Stimulated activated CD8-positive, alpha-beta memory T cell treated with anti-CD3 and anti-CD28 coated beads, Interleukin-15, amount 100 ng/mL, for 1 hour (primary cell): ENCODE measurements at regions not wholly inside any gene's neighbourhood (a gene's known extent, or its start where the extent isn't known, plus 50 kb on each side); places are given as distances from the start of the nearest gene placed in this dataset.

Experiments
- DNase-seq: peaks from one replicate; pipeline ENCODE4 v3.0.0-alpha.2; 2020; ENCODE audit warnings: low read depth

DNA sequence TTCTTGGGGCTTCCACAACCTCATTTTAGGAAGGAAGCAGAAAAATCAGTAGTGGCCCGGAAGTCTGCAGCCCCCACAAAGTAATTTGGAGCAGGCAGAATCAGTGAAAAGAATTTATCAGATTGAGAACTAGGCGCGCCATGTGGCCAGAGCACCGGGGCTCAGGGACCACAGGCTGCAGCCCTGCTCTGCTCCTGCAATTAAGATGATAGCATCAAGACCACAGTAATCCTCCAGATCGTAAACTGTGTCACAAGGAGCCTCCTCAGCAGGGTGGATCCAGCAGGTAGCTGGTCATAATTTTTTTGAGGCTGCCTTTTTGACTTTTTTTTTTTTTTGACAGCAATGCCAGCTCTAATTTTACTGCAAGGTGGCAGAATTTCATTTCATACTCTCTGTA is 209.0 kb upstream of the ZMIZ1 start:
- no peak for DNase-seq

DNA sequence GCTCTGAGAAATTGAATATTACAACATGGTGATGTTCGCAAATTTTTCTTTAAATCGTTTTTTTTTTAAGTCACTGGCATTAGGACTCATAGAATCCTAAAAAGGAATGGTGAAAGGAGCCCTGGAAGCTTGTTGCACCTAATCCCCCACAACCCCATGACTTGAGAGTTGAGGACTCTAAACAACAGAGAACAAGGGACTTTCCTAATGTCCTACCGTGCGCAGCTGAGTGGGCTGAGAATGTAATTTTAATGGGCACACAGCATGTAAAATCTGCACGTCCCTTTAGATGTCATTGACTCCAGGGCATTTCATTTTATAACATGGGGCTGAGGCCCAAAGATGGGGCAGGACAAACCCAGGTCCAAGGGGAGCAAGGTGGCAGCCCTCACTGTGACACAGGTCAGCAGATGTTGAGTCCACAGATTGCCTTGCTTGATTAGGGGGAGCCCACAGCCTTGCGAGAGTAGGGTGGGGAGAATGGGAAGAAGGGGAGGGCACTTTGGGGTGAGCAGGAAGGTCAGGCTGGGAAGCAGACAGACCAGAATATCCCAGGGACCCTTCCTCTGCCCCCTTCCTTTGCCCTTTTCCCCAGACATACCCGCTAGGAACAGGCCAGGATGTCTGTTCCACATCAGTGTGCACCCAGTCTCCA is 208.4 kb upstream of the ZMIZ1 start:
- DNase-seq = no peak

DNA sequence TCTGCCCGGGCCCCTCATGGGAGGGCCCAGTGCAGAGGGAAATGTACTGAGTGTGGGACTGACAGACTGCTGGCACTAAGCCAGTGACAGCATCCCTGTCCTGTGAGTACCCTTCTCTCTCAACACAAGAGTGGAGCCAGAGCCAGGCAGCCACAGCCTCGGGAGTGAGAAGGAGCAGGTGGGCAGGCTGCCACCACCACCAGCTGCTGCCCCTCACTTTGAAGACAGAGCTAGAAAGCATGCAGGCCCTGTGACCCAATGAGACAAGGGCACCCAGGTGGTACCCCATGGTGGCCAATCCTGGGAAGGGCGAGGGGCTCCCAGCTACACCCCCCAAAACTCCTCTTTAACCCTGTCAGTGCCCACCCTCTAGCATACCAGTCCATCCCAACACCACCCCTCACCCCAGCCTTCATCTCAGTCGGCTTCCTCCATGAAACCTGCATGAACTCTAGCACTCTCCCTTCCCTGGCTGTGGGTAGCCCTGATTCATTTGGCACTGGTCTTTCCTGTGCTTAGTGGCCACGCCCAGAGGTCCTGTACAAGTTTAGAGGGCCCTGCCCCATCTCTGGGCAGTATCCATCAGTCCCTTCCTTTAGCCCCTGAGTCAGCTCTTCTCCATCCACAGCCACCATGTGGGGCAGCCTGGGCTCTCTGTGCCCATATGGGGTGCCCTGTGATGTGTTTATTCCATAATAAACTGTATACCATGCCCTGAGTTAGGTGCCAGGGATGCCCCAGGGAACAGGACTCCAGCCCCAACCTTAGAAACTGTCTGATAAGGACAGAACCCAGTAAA is 207.0 kb upstream of the ZMIZ1 start:
- no peak for DNase-seq

DNA sequence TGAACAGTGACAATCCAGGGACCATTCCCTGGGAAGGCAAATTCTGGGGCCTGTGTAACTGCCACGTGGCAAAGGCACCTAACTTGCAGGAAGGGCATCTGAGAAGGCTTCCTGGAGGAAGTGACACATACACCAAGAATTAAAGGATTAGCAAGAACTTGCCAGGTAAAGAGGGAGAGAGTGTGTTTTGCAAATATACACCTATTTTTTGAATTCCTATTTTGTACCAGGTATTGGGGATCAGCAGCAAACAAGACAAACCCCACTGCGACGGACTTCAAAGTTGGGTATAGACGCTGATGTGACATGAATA is 206.5 kb upstream of the ZMIZ1 start:
- DNase-seq = no peak

DNA sequence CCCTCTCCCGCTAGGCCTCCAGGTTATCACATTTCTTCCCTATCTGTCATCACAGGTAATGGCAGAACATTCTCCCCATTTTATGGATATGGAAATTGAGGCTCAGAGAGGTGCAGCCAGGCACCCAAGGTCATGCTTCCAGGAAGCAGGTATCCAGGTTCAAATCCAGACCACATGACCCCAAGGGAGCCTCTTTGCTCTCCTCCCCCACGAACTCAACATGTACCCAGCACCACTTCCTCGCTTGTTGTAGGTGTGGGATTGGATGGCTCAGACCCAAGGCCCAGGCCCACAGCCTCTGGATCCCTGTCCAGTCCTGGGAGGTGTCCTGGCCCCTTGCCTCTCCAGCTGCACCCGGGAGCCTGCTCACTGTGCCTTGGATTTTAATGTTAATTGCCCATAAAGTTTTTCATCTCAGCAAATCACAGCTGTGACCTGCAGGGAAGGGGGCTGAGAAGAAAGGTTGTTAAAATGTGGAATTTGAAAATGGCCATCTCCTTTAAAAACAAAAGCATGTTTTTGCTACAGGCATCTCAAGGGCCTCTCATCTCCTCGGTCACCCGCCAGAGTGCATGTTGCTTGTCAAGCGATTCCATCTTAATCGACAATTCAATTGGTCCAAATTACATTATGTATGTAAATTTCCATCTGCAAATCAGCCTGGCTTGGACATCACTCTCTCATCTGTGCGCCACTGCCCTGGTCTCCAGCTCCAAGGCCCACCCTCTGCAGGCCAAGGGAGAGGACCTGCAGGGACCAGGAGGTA is 205.4 kb upstream of the ZMIZ1 start:
- no peak for DNase-seq

DNA sequence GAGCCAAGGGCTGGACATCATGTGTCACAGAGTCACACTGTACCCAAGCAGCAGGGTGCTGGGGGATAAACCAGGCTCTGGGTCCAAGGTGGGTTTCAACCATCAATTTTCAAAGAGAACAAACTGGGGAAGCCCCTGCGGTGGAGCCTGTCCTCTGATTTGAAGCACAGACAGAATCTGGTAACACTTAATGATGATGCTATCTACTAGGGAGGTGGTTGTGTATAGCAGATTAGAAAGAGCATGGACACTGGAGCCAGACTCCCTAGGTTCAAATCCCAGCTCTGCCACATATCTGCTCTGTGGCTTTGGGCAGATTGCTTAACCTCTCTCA is 204.9 kb upstream of the ZMIZ1 start:
- no peak for DNase-seq

DNA sequence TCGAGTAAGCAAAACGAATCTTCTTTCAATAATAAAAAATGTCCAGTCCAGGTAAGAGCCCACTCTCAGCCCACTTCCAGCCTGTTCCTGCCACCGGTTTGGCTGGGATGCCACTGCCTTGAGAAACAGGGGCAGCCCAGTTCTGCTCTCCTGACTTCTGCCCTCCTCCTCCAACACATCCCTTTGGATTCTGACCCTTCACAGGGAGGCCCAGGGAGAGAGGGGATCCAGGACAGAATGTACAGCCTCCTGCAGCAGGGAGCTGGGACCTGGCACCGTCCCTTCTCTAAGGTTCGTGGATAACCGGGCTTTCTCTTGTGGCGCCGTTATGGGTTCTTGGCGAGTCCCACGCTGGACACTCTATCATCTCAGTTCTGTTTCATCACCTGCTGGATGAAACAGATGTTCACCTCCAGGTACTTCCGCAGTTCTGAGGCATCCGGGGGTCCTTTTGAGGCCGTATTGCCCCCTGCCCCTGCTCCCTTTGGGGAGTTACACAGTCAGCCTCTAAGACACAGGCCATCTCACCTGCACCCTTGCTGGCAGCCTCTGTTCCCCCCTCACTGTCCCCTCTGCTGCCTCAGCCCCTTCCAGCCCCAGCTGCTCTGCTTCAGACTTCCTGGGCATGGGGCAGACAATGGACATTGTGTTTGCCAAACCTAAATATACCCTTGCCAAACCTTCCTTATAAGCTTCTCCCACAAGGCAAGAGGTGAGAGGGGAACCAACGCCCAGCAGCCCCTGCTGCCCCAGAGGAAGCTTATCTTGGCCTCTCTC is 203.8 kb upstream of the ZMIZ1 start:
- no peak for DNase-seq

DNA sequence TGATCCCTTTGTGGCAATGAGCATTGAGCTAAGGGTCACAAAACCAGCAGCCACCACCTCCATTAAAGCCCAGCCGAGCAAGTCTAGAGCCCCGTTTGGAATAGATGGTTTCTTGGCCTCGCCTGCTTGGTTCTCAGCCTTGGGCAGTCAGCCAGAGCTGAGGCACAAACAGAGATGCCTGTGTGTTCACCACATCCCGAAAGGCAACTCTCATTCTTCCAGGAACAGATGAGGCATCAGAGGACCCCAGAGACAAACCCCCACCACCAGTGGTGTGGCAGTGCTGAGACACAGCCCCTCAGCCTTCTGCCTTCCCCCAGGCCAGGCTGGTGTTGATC is 203.3 kb upstream of the ZMIZ1 start:
- DNase-seq = no peak

DNA sequence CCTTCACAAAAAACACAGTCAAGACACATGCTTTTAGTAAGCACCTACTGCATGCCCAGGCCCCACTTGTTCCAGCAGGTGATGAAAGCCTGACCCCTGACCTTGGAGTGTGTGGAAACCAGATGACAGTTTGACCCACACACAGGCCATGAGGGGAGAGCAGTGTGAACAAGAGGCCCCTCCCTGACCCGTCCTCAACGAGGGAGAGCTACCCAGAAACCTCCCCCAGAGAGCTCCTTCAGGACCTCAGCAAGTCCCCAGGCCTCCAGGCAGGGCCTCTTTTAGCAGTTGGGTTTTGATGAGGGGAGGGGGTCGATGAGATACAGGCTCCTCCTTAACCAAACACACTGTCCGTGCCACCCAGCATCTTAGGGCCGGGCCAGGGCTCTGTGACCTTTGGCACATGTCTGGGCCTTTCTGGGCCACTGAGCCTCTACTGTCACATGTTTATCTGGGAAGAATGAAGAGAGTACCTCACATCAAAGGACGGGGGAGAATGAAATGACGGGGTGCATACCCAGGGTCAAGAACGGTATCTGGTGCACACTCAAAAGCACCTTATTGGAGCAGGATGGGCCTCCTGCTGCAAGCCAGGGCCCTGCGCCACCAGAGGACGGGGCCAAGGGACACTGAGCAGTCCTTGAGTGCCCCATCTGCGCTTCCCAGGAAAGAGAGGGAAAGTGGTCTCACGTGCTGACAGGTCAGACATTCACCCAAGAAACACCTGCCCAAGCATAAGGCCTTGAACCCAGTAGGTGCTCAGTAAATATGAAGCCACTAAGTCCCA is 202.6 kb upstream of the ZMIZ1 start:
- no peak for DNase-seq

DNA sequence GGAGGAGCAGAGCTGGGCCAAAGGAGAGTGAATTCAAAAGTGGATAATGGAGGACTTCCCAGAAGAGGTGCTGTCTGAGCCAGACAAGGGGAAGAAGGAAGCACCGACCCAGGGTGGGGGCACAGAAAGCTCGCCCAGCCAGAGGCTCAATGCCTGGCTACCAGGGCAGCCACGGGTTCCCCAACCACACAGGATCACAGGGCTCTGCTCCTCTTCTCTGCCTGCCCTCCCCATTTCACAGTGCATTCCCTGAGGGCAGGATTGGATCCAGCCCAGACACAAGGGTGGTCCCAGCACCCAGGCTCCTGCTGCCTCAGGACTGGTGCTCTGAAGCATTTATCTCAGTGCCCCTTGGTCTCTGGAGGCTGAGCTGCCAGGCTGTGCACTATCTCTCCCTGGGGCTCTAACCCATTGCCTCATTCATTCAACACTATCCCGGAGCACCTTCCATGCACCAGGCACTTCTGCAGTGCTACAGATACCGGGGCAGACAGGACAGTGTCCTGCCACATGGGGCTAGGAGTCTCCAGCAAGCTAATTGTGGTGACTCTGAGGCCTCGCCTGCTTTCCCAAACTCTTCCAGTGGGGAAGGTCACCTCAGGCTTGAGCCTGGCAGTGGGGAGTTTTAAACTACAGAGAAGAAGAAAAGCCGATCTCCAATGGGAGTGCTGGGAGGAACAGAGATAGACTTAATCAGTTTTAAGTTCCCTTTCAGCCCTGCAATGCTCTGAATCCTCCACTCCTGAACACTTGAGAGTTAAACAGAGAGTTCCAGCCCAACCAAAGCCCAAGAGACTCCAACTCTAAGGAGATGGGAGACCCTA is 201.8 kb upstream of the ZMIZ1 start:
- DNase-seq = no peak

DNA sequence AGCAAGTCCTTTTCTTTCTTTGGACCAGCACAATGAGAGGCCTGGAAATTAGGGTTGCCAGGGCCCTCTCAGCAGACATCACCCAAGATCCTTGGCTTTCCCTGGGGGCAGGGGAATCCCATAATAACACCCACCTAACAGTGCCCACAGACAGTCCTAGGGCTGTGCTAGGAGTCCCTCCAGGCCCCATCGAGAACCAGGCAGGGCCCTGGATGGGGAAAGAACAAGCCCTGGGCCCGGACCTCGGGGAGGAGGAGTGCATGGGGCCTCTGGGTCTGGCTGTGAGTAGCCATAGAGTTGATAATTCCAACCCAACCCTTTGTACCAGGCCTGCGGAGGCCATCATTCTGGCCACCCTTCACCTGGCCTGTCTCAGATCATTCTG is 201.2 kb upstream of the ZMIZ1 start:
- DNase-seq = no peak

DNA sequence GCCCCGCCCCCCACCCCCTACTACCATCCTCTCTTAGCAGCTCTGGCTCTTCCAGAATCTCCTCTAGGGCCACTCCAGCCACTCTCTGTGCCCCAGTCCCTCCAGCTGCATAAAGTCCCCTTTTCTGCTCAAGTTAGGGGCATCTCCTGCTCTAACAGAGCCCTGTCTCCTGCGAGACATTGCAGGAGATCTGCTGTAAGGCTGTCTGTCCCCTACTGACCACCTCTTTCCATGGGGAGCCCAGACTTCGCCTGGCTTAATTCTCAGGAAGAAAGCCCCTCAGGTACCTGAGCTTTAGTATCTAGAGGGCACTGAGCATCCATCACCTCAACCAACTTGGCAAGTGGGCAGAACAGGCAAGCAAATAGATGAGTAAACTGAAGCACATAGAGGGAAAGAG is 200.7 kb upstream of the ZMIZ1 start:
- DNase-seq = no peak

DNA sequence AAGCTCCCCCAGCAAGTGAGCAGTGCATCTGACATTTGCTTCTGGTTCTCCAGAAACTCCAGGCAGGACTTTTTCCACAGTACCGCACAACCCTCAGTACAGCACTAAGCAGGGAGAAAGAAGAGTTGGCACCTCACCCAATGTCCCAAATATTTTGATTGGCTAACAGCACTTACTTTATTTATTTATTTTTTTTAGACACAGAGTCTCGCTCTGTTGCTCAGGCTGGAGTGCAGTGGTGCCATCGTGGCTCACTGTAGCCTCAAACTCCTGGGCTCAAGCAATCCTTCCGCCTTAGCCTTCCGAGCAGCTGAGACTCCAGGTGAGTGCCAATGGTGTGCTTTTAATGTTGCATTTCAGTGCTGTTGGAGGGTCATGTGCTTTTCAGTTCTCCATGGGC is 200.3 kb upstream of the ZMIZ1 start:
- DNase-seq = no peak

DNA sequence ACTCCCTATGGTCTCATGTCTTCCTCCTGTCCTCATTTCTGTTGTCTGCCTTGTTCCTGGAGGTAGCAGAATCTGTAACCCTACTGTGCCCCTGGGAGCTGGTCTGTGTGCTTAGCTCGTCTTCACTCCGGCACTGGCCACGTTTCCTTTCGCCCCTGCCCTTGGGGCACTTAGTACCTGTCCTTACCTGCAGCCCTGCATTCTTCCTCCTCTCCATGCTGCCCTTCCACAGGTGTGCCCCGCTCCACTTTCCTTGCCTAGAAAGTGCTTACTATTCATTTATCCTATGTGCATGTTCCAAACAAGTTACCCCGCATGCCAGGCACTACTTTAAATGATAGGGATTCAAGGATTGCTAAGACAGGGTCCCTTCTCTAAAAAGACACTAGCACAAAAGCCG is 199.9 kb upstream of the ZMIZ1 start:
- DNase-seq = no peak

DNA sequence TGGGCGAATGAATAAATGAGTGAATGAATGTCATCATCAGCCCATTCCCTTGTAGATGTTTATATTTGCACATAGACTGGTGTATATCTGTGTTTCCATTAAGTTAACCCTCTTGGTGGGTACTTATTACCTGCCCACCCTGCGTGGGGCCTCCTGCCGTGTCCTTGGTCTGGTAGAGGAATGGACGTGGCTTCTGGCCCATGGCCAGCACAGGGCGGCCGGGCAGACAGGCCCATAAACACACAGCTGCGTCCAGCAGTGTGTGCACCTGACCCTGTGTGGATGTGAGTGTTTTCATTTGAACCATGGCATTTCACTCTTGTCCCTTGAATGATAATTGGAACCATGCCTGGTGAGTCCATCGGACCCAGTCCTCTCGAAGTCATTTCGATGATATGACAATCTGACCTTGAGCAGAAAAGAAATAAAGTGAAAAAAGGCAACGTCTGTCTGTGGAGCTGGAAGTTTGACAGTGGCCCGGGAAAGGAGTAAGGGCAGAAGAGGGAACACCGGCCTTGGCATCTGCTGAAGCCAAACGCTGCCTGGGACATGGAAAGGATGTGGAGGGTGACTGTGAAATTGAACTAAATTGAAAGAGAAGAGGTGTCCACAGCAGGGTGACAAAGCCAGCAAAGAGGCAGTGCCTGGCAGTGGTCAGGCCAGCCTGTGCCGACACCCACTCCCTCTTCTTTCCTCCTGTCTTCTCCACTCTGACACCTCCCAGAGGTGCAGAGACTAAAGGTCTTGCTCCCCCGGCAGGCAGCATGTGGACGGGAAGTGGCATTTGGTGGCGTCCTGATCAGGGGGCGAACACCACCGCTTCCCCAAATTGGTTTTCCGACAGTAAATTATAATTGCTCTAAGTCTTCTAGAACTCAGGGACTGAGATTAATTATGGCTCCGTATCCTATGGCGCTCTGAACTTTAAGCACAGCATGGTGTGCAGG is 199.0 kb upstream of the ZMIZ1 start:
- DNase-seq = no peak

DNA sequence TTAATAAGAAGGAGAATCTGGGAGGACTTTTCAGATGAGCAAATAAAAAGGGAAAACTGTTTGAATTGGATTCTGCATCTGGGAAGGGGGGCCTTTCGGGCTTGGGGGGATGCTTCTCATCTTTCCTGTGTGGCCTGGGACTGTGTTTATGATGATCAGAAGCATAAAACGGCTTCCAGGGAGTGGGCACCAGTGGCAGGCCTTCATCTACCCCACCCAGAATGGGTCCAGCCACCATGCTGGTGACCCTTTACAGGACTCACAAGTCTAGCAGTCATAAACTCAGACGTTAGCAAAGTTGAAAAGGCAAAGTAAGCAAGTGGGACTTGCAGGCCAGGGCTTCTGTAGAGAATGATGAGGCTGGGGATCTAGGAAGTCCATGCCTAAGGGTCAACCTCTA is 198.3 kb upstream of the ZMIZ1 start:
- no peak for DNase-seq

DNA sequence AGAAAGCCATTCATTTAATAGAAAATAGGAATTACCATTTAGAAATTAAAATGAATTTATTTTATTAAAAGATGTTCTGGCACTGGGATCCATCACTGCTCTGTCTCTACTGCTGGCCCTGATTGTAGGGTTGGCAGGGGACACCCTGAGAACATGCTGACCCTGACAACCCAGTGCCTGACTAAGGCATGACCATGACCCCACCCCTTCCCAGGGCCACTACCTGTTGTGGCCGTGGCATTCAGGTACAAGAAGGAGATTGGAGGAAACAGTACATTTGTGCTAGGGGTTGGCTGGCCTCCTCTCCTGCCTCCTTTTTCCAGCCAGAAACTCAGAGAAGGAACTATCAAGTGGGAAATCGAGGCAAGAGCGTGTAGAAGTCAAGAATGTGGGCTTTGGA is 197.0 kb upstream of the ZMIZ1 start:
- no peak for DNase-seq

DNA sequence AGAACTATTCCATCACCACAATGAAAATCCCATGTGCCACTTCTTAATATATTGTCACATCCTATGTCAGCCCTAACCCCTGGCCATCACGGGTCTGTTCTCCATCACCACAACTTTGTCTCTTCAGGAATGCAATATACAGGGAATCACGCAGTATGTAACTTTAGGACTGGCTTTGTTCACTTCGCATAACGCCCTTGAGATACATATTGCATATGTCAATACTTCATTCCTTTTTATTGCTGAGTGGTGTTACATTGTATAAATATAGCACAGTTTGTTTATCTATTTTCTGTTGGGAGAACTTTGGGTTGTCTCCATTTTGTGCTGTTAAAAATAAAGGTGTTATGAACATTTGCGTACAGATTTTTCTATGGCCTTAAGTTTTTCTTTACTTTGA is 195.4 kb upstream of the ZMIZ1 start:
- DNase-seq = no peak

DNA sequence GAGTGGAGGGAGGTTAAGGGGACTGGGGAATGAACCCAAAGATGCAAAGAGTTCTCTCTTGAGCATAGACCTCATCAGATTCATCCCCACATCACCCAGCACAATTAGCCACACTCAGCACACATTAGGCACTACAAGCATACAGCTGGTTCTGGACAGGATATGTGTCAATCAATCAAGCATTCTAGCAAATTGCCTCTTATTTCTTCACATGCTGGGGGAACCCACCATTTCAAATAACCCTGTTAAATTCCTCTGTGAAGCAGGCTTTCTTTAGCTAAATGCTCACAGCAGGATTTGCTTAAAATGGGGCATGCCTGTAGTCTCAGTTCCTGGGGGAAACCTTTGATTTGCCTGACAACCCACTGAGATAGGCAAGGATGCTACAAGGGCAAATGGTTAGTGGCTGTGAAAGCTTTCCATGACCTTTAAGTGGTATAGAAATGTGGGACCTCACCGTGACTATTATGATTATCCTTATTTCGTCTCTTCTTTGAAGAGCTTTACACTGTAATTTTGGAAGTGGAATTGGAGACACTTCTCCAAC is 193.4 kb upstream of the ZMIZ1 start:
- no peak for DNase-seq

DNA sequence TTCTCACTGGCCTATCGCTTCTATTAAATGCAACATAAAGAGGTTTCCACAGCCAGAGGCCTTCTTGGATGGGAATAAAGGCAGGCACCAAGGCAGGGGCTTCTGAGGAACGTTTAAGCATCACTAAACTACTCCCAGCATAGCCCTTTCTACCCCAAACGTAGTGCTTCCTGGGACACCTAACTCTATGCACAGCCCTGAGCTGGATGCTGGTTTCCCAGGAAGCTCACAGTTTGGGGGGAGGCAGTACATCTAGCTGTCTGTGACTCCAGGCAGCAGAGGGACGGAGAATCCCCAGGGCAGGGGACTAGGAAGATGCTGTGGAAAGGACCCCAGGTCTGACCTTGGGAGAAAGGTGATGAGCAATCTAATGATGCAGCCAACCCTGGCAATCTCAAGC is 192.8 kb upstream of the ZMIZ1 start:
- no peak for DNase-seq
